Hepatocyte (in vitro differentiated cells): ENCODE measurements at regions not wholly inside any gene's neighbourhood (a gene's known extent, or its start where the extent isn't known, plus 50 kb on each side); places are given as distances from the start of the nearest gene placed in this dataset.

ENCODE experiments used
- EZH2 ChIP-seq: fragments of 200-600 bp; sonication (generic); IDR thresholded peaks from 2 replicates; pipeline ENCODE4 v1.6.1; 2016; ENCODE audit warnings: antibody characterized with exemption, mild to moderate bottlenecking, borderline replicate concordance
- TF ChIP-seq, protein P1 (sequence below): fragments of 200-600 bp; sonication (generic); IDR thresholded peaks from 2 replicates; pipeline ENCODE4 v1.5.1; 2016; ENCODE audit warnings: antibody characterized with exemption, mild to moderate bottlenecking; ENCODE audit not compliant: poor library complexity

DNA sequence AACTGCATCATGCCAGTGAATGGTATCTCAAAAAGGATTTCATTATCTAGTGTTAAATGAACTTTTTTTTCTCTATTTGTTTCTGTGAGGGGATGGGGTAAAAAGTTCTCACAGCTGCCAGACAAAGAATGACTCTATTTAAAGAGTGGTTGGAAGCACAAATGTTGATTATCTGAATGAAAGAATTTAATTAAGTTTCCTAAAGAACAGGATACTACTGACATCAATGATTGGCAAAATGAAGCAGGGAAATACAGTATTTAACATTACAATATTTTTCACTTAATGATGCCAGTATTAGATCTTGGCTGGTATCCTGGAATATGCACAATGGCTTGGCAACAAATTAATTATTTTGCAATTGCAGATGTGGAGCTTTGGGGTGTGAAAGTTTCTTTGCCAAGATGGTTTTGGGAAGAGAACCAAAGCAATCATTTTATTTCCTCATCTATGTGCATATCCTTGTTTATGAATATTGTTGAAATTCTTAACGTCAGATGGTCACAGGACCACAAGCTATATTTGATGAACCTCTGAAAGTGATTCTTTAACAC is 336.8 kb downstream of the ARL4A start:
- TF ChIP-seq, protein P1, sequence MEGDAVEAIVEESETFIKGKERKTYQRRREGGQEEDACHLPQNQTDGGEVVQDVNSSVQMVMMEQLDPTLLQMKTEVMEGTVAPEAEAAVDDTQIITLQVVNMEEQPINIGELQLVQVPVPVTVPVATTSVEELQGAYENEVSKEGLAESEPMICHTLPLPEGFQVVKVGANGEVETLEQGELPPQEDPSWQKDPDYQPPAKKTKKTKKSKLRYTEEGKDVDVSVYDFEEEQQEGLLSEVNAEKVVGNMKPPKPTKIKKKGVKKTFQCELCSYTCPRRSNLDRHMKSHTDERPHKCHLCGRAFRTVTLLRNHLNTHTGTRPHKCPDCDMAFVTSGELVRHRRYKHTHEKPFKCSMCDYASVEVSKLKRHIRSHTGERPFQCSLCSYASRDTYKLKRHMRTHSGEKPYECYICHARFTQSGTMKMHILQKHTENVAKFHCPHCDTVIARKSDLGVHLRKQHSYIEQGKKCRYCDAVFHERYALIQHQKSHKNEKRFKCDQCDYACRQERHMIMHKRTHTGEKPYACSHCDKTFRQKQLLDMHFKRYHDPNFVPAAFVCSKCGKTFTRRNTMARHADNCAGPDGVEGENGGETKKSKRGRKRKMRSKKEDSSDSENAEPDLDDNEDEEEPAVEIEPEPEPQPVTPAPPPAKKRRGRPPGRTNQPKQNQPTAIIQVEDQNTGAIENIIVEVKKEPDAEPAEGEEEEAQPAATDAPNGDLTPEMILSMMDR = no peak
- no peak for TF ChIP-seq EZH2
